HepG2 (cell line): ENCODE measurements at regions not wholly inside any gene's neighbourhood (a gene's known extent, or its start where the extent isn't known, plus 50 kb on each side); places are given as distances from the start of the nearest gene placed in this dataset.
"Not testable (repeated sequence)": the region's sequence is repeated elsewhere in the genome, so short reads cannot be mapped to it uniquely, and the experiment has no call there.

Experiments
- ATAC-seq: fragments of 200-7000 bp; cut with Tn5 transposase; 3 replicates; pipeline ENCODE4 v1.9.1; 2020; ENCODE audit warnings: mild to moderate bottlenecking, moderate library complexity
- BruUV-seq: library from RNA; stranded (reverse); fragments of 400-500 nt; replicated peaks from 2 replicates; lab custom pipeline; 2021; lab: Mats Ljungman, UMichigan
- CTCF ChIA-PET: fragments of 300-600 bp; formaldehyde crosslinking; extraction: SDS; loops from one replicate; lab custom pipeline; 2021; ENCODE audit warnings: low total read pairs, inconsistent platforms, low intra/inter-chr PET ratio; lab: Yijun Ruan, JAX
- POLR2A ChIA-PET: fragments of 350-600 bp; sonication (Branson Sonifier 250); formaldehyde crosslinking; loops from one replicate; lab custom pipeline; 2020; ENCODE audit warnings: antibody characterized with exemption, inconsistent platforms; lab: Yijun Ruan, JAX
- DNase-seq: peaks from one replicate; pipeline ENCODE4 v3.0.0-alpha.2; 2015; ENCODE audit warnings: low spot score
- FAIRE-seq: peaks from 3 replicates; lab custom pipeline; 2011; peaks lifted over from hg19 to GRCh38; lab: Jason Lieb, UNC
- H2AFZ ChIP-seq: one replicate; pipeline ENCODE4 v1.6.1; 2011; ENCODE audit warnings: low read length, inconsistent platforms
- H3K27ac ChIP-seq: fragments of 300-600 bp; 3 replicates; pipeline ENCODE4 v1.8.0; 2011; ENCODE audit warnings: mixed run types, mild to moderate bottlenecking, mixed read lengths, low read length, inconsistent platforms; ENCODE audit not compliant: insufficient read depth; ENCODE audit errors: extremely low read length
- H3K27me3 ChIP-seq, 2 experiments: fragments of 200-600 bp in 1 of 2; 2 replicates in 1 of 2; 3 replicates in 1 of 2; pipeline versions ENCODE4 v1.6.0 to v1.8.0; 2011; ENCODE audit warnings: low read length in 2 of 2, mild to moderate bottlenecking in 2 of 2, moderate library complexity in 2 of 2, inconsistent platforms in 1 of 2; ENCODE audit not compliant: insufficient read depth in 2 of 2, control insufficient read depth in 1 of 2
- H3K36me3 ChIP-seq, 2 experiments: fragments of 200-600 bp in 1 of 2; replicated peaks in 1 of 2; 2 replicates in 1 of 2; 3 replicates in 1 of 2; pipeline versions ENCODE4 v1.5.1 to v1.8.0; 2011; ENCODE audit warnings: low read length in 2 of 2, inconsistent platforms in 1 of 2; ENCODE audit not compliant: insufficient read depth in 2 of 2, control insufficient read depth in 1 of 2
- H3K4me1 ChIP-seq: 2 replicates; pipeline ENCODE4 v1.5.1; 2012; ENCODE audit warnings: low read length, inconsistent platforms; ENCODE audit not compliant: insufficient read depth
- H3K4me2 ChIP-seq: 2 replicates; pipeline ENCODE4 v1.6.0; 2011; ENCODE audit warnings: low read depth, low read length, inconsistent platforms
- H3K4me3 ChIP-seq, 3 experiments: fragments of 200-600 bp in 1 of 3; sonication (generic), shearing (Covaris generic) in 1 of 3; replicated peaks in 1 of 3; 2 replicates each; pipeline ENCODE4 v1.5.1; 2011 to 2016; ENCODE audit warnings: low read length in 3 of 3, inconsistent platforms in 2 of 3, low read depth in 2 of 3, mild to moderate bottlenecking in 2 of 3, control low read depth in 1 of 3, mixed read lengths in 1 of 3; ENCODE audit not compliant: insufficient read depth in 1 of 3
- H3K79me2 ChIP-seq: one replicate; pipeline ENCODE4 v1.6.1; 2011; ENCODE audit warnings: low read length, inconsistent platforms; ENCODE audit not compliant: insufficient read depth
- H3K9ac ChIP-seq: 2 replicates; pipeline ENCODE4 v1.6.0; 2011; ENCODE audit warnings: mild to moderate bottlenecking, low read depth, low read length, inconsistent platforms; ENCODE audit not compliant: insufficient read depth
- H3K9me3 ChIP-seq: 2 replicates; pipeline ENCODE4 v1.5.1; 2012; ENCODE audit warnings: mild to moderate bottlenecking, low read length
- H4K20me1 ChIP-seq: 2 replicates; pipeline ENCODE4 v1.6.0; 2011; ENCODE audit warnings: inconsistent platforms, mild to moderate bottlenecking, low read length, moderate library complexity; ENCODE audit not compliant: insufficient read depth
- WGBS: methylation state at CpG from one replicate; pipeline ENCODE4 v1.1.6; 2017; ENCODE audit warnings: low lambda C conversion rate; 5-methylcytosine and 5-hydroxymethylcytosine counted together
- in situ Hi-C: cut with HindIII; loops from 2 replicates; pipeline ENCODE4 v1.10.0; 2017; ENCODE audit warnings: low pct_unique_long_range_greater_than_20kb; ENCODE audit not compliant: extremely low pct_ligation_motif_present
- intact Hi-C: fragments of 100-400 bp; cut with micrococcal nuclease; formaldehyde crosslinking; loops from one replicate; pipeline ENCODE4 v1.10.0; 2022; ENCODE audit not compliant: unreplicated experiment
- TF ChIP-seq, protein P1 (sequence below): sonication (generic); formaldehyde crosslinking; IDR thresholded peaks from 2 replicates; pipeline ENCODE4 v1.4.0; 2020; ENCODE audit warnings: missing genetic modification reagents, borderline replicate concordance
- TF ChIP-seq, protein P2 (sequence below): sonication (generic); IDR thresholded peaks from 2 replicates; pipeline ENCODE4 v1.6.1; 2016; ENCODE audit warnings: low read depth, borderline replicate concordance

DNA sequence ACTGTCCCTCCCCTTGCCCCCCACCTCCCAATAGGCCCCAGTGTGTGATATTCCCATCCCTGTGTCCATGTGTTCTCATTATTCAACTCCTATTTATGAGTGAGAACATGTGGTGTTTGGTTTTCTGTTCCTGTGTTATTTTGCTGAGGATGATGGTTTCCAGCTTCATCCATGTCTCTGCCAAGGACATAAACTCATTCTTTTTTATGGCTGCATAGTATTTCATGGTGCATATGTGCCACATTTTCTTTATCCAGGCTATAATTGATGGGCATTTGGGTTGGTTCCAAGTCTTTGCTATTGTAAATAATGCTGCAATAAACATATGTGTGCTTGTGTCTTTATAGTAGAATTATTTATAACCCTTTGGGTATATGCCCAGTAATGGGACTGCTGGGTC lies 233.5 kb upstream of the MAF start:
- H3K4me2 ChIP-seq, FAIRE-seq, H4K20me1 ChIP-seq, H3K4me1 ChIP-seq, H3K36me3 ChIP-seq, DNase-seq, CTCF ChIA-PET, ATAC-seq, H3K9ac ChIP-seq, H3K27me3 ChIP-seq, intact Hi-C loops, in situ Hi-C loops, H2AFZ ChIP-seq, H3K27ac ChIP-seq, H3K79me2 ChIP-seq, BruUV-seq, POLR2A ChIA-PET, H3K9me3 ChIP-seq, H3K4me3 ChIP-seq: not testable (repeated sequence)

DNA sequence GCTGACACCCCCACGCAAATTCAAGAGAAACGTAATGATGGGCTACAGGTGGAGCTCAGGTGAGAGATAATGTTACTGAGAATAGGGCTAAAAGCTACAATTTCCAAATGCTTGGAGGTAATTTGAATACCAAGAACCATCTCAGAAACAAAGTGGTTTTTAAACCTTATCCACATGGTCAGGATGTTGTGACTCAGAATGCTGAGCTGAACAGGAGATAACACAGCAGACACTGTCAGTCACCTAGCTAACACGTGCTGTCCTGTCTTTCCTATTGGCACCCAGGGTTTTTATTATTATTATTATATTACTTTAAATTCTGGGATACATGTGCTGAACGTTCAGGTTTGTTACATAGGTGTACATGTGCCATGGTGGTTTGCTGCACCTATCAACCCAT lies 233.0 kb upstream of the MAF start:
- POLR2A ChIA-PET: no interaction called here
- in situ Hi-C loops (no loop called here), intact Hi-C loops (no loop called here)
- Histone ChIP-seq H3K4me1 (peaks cover 3% of the 10 kb centered on the region), H2AFZ (no peak overlapping the region), H4K20me1 (no peaks in the 10 kb centered on the region), H3K27ac (no peak overlapping the region), H3K27me3 (no peaks in the 10 kb centered on the region), H3K4me3 (no peak overlapping the region), H3K36me3 (no peaks in the 10 kb centered on the region), H3K4me2 (no peak overlapping the region), H3K79me2 (no peaks in the 10 kb centered on the region), H3K9me3 (no peaks in the 10 kb centered on the region), H3K9ac (no peak overlapping the region)
- CTCF ChIA-PET: no interaction called here
- ATAC-seq (no peak), FAIRE-seq (no peak), DNase-seq (no peak)
- BruUV-seq: no TSS peak
- TF ChIP-seq, protein P1, sequence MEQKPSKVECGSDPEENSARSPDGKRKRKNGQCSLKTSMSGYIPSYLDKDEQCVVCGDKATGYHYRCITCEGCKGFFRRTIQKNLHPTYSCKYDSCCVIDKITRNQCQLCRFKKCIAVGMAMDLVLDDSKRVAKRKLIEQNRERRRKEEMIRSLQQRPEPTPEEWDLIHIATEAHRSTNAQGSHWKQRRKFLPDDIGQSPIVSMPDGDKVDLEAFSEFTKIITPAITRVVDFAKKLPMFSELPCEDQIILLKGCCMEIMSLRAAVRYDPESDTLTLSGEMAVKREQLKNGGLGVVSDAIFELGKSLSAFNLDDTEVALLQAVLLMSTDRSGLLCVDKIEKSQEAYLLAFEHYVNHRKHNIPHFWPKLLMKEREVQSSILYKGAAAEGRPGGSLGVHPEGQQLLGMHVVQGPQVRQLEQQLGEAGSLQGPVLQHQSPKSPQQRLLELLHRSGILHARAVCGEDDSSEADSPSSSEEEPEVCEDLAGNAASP (CRISPR knock-in tag): no peak
- TF ChIP-seq, protein P2, sequence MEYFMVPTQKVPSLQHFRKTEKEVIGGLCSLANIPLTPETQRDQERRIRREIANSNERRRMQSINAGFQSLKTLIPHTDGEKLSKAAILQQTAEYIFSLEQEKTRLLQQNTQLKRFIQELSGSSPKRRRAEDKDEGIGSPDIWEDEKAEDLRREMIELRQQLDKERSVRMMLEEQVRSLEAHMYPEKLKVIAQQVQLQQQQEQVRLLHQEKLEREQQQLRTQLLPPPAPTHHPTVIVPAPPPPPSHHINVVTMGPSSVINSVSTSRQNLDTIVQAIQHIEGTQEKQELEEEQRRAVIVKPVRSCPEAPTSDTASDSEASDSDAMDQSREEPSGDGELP: no peak
- WGBS: 11% methylated on average over 4 of the region's 4 CpGs
